ENCODE measurements at regions not wholly inside any gene's neighbourhood (a gene's known extent, or its start where the extent isn't known, plus 50 kb on each side); places are given as distances from the start of the nearest gene placed in this dataset.

GRCh38 chr17:69936996-69937395 is 138.0 kb upstream of the KCNJ16 start:
- no peak for DNase-seq (ENCODE audit: low read depth, low spot score)
- no peak overlapping the region for H3K4me3 ChIP-seq (ENCODE audit: low read length)
- no peaks in the 10 kb centered on the region for H3K4me1 ChIP-seq (ENCODE audit: control insufficient read depth, insufficient read depth, low read length)
- no CpG with 5 or more reads among the region's 3 CpGs for WGBS (ENCODE audit: insufficient coverage, insufficient read length)
- no peaks in the 10 kb centered on the region for H3K9me3 ChIP-seq (ENCODE audit: control insufficient read depth, insufficient read depth, low read length)
- H3K36me3 ChIP-seq (ENCODE audit: control insufficient read depth, insufficient read depth, low read length), result no peaks in the 10 kb centered on the region
- no peak overlapping the region for H3K27ac ChIP-seq (ENCODE audit: low read length)
- no peaks in the 10 kb centered on the region for H3K27me3 ChIP-seq (ENCODE audit: control insufficient read depth, insufficient read depth, low read length)

GRCh38 chr17:69943058-69943457 is 132.0 kb upstream of the KCNJ16 start:
- H3K4me3 ChIP-seq (ENCODE audit: low read length), result no peak overlapping the region
- no peaks in the 10 kb centered on the region for H3K4me1 ChIP-seq (ENCODE audit: control insufficient read depth, insufficient read depth, low read length)
- H3K27ac ChIP-seq (ENCODE audit: low read length), result no peak overlapping the region
- no peaks in the 10 kb centered on the region for H3K27me3 ChIP-seq (ENCODE audit: control insufficient read depth, insufficient read depth, low read length)
- H3K9me3 ChIP-seq (ENCODE audit: control insufficient read depth, insufficient read depth, low read length), result no peaks in the 10 kb centered on the region
- no peak for DNase-seq (ENCODE audit: low read depth, low spot score)
- no peaks in the 10 kb centered on the region for H3K36me3 ChIP-seq (ENCODE audit: control insufficient read depth, insufficient read depth, low read length)

- Histone ChIP-seq H3K36me3 (ENCODE audit: control insufficient read depth, insufficient read depth, low read length) (no peaks in the 10 kb centered on the region), H3K4me3 (ENCODE audit: low read length) (no peak overlapping the region), H3K9me3 (ENCODE audit: control insufficient read depth, insufficient read depth, low read length) (no peaks in the 10 kb centered on the region), H3K27ac (ENCODE audit: low read length) (no peak overlapping the region), H3K27me3 (ENCODE audit: control insufficient read depth, insufficient read depth, low read length) (no peaks in the 10 kb centered on the region), H3K4me1 (ENCODE audit: control insufficient read depth, insufficient read depth, low read length) (no peaks in the 10 kb centered on the region)
- WGBS (ENCODE audit: insufficient coverage, insufficient read length), result no CpG with 5 or more reads among the region's 5 CpGs
- no peak for DNase-seq (ENCODE audit: low read depth, low spot score)
These were observed 130.6 kb upstream of the KCNJ16 start for GRCh38 chr17:69944406-69944805.

GRCh38 chr17:69945698-69946185 is 129.3 kb upstream of the KCNJ16 start:
- H3K4me1 ChIP-seq (ENCODE audit: control insufficient read depth, insufficient read depth, low read length), result no peaks in the 10 kb centered on the region
- H3K9me3 ChIP-seq (ENCODE audit: control insufficient read depth, insufficient read depth, low read length), result no peaks in the 10 kb centered on the region
- no peaks in the 10 kb centered on the region for H3K36me3 ChIP-seq (ENCODE audit: control insufficient read depth, insufficient read depth, low read length)
- no CpG with 5 or more reads among the region's 3 CpGs for WGBS (ENCODE audit: insufficient coverage, insufficient read length)
- no peak overlapping the region for H3K27ac ChIP-seq (ENCODE audit: low read length)
- no peak for DNase-seq (ENCODE audit: low read depth, low spot score)
- no peak overlapping the region for H3K4me3 ChIP-seq (ENCODE audit: low read length)
- no peaks in the 10 kb centered on the region for H3K27me3 ChIP-seq (ENCODE audit: control insufficient read depth, insufficient read depth, low read length)

GRCh38 chr17:69947027-69947759 is 127.8 kb upstream of the KCNJ16 start:
- no peaks in the 10 kb centered on the region for H3K9me3 ChIP-seq (ENCODE audit: control insufficient read depth, insufficient read depth, low read length)
- no peak overlapping the region for H3K4me3 ChIP-seq (ENCODE audit: low read length)
- no CpG with 5 or more reads among the region's 4 CpGs for WGBS (ENCODE audit: insufficient coverage, insufficient read length)
- no peaks in the 10 kb centered on the region for H3K27me3 ChIP-seq (ENCODE audit: control insufficient read depth, insufficient read depth, low read length)
- DNase-seq (ENCODE audit: low read depth, low spot score), result no peak
- no peak overlapping the region for H3K27ac ChIP-seq (ENCODE audit: low read length)
- H3K4me1 ChIP-seq (ENCODE audit: control insufficient read depth, insufficient read depth, low read length), result no peaks in the 10 kb centered on the region
- no peaks in the 10 kb centered on the region for H3K36me3 ChIP-seq (ENCODE audit: control insufficient read depth, insufficient read depth, low read length)

- no peaks in the 10 kb centered on the region for H3K4me1 ChIP-seq (ENCODE audit: control insufficient read depth, insufficient read depth, low read length)
- no peaks in the 10 kb centered on the region for H3K36me3 ChIP-seq (ENCODE audit: control insufficient read depth, insufficient read depth, low read length)
- H3K27ac ChIP-seq (ENCODE audit: low read length), result no peak overlapping the region
- DNase-seq (ENCODE audit: low read depth, low spot score), result no peak
- WGBS (ENCODE audit: insufficient coverage, insufficient read length), result no CpG with 5 or more reads among the region's 1 CpG
- no peaks in the 10 kb centered on the region for H3K27me3 ChIP-seq (ENCODE audit: control insufficient read depth, insufficient read depth, low read length)
- H3K9me3 ChIP-seq (ENCODE audit: control insufficient read depth, insufficient read depth, low read length), result no peaks in the 10 kb centered on the region
- H3K4me3 ChIP-seq (ENCODE audit: low read length), result no peak overlapping the region
These were observed 126.6 kb upstream of the KCNJ16 start for GRCh38 chr17:69948406-69948805.

- Histone ChIP-seq H3K27me3 (ENCODE audit: control insufficient read depth, insufficient read depth, low read length) (no peaks in the 10 kb centered on the region), H3K4me3 (ENCODE audit: low read length) (no peak overlapping the region), H3K27ac (ENCODE audit: low read length) (no peak overlapping the region), H3K4me1 (ENCODE audit: control insufficient read depth, insufficient read depth, low read length) (no peaks in the 10 kb centered on the region), H3K9me3 (ENCODE audit: control insufficient read depth, insufficient read depth, low read length) (no peaks in the 10 kb centered on the region), H3K36me3 (ENCODE audit: control insufficient read depth, insufficient read depth, low read length) (no peaks in the 10 kb centered on the region)
- no peak for DNase-seq (ENCODE audit: low read depth, low spot score)
These were observed 125.5 kb upstream of the KCNJ16 start for GRCh38 chr17:69949496-69949895.

GRCh38 chr17:69949973-69950695 is 124.9 kb upstream of the KCNJ16 start:
- Histone ChIP-seq H3K27ac (ENCODE audit: low read length) (no peak overlapping the region), H3K27me3 (ENCODE audit: control insufficient read depth, insufficient read depth, low read length) (no peaks in the 10 kb centered on the region), H3K4me3 (ENCODE audit: low read length) (no peak overlapping the region), H3K9me3 (ENCODE audit: control insufficient read depth, insufficient read depth, low read length) (no peaks in the 10 kb centered on the region), H3K4me1 (ENCODE audit: control insufficient read depth, insufficient read depth, low read length) (no peaks in the 10 kb centered on the region), H3K36me3 (ENCODE audit: control insufficient read depth, insufficient read depth, low read length) (no peaks in the 10 kb centered on the region)
- DNase-seq (ENCODE audit: low read depth, low spot score), result no peak
- WGBS (ENCODE audit: insufficient coverage, insufficient read length), result no CpG with 5 or more reads among the region's 6 CpGs

- Histone ChIP-seq H3K27ac (ENCODE audit: low read length) (no peak overlapping the region), H3K27me3 (ENCODE audit: control insufficient read depth, insufficient read depth, low read length) (no peaks in the 10 kb centered on the region), H3K4me3 (ENCODE audit: low read length) (no peak overlapping the region), H3K4me1 (ENCODE audit: control insufficient read depth, insufficient read depth, low read length) (no peaks in the 10 kb centered on the region), H3K9me3 (ENCODE audit: control insufficient read depth, insufficient read depth, low read length) (no peaks in the 10 kb centered on the region), H3K36me3 (ENCODE audit: control insufficient read depth, insufficient read depth, low read length) (no peaks in the 10 kb centered on the region)
- no peak for DNase-seq (ENCODE audit: low read depth, low spot score)
These were observed 124.2 kb upstream of the KCNJ16 start for GRCh38 chr17:69950701-69951418.

- DNase-seq (ENCODE audit: low read depth, low spot score), result no peak
- no peak overlapping the region for H3K4me3 ChIP-seq (ENCODE audit: low read length)
- WGBS (ENCODE audit: insufficient coverage, insufficient read length), result no CpG with 5 or more reads among the region's 3 CpGs
- H3K4me1 ChIP-seq (ENCODE audit: control insufficient read depth, insufficient read depth, low read length), result no peaks in the 10 kb centered on the region
- H3K36me3 ChIP-seq (ENCODE audit: control insufficient read depth, insufficient read depth, low read length), result no peaks in the 10 kb centered on the region
- no peak overlapping the region for H3K27ac ChIP-seq (ENCODE audit: low read length)
- no peaks in the 10 kb centered on the region for H3K9me3 ChIP-seq (ENCODE audit: control insufficient read depth, insufficient read depth, low read length)
- H3K27me3 ChIP-seq (ENCODE audit: control insufficient read depth, insufficient read depth, low read length), result no peaks in the 10 kb centered on the region
These were observed 120.6 kb upstream of the KCNJ16 start for GRCh38 chr17:69954241-69954925.
